GM12872 (cell line): ENCODE measurements at regions not wholly inside any gene's neighbourhood (a gene's known extent, or its start where the extent isn't known, plus 50 kb on each side); places are given as distances from the start of the nearest gene placed in this dataset.

Experiments used
- TF ChIP-seq, protein P1 (sequence below): IDR thresholded peaks from 3 replicates; pipeline ENCODE4 v1.5.1; 2011; ENCODE audit warnings: low read depth, mild to moderate bottlenecking, low read length, moderate library complexity; ENCODE audit not compliant: insufficient read depth

DNA sequence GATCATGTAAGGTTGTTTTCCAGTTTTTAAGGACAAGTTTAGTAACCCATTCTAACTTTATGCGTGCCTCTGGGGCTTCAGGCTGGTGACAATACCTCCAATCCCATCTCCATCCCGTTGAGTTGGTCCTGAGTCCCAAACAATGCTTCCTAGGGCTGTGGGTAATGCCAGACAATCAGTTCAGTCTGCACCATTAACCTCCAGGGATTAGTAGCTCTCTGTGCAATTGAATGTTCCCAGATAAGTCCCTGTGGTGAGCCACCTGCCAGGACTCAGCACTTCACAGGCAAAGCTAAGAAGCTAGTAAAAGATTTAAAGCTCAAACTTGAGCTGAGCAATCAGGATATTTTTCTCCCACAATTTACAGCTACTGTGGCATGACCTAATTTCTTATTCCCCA, 462.2 kb upstream of the PTBP2 start:
- TF ChIP-seq, protein P1, sequence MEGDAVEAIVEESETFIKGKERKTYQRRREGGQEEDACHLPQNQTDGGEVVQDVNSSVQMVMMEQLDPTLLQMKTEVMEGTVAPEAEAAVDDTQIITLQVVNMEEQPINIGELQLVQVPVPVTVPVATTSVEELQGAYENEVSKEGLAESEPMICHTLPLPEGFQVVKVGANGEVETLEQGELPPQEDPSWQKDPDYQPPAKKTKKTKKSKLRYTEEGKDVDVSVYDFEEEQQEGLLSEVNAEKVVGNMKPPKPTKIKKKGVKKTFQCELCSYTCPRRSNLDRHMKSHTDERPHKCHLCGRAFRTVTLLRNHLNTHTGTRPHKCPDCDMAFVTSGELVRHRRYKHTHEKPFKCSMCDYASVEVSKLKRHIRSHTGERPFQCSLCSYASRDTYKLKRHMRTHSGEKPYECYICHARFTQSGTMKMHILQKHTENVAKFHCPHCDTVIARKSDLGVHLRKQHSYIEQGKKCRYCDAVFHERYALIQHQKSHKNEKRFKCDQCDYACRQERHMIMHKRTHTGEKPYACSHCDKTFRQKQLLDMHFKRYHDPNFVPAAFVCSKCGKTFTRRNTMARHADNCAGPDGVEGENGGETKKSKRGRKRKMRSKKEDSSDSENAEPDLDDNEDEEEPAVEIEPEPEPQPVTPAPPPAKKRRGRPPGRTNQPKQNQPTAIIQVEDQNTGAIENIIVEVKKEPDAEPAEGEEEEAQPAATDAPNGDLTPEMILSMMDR = no peak

DNA sequence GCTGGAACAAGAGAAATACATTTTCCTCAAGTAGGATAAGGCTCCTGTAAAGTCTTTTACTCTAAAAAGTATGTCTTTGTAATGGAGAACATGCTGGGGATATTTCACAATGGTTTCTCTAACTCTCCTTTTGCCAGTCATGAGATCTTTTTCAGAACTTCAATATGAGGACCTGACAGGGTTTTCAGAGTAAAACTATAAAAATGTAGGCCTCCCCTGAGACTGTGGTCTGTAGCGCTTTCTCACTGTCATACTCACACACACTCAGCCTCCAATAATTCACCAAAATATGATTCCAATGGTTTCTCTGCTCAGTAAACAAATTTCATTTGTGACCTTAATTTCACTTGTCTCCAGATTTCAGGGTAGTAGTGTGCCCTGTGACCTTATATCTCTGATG, 440.1 kb upstream of the PTBP2 start:
- TF ChIP-seq, protein P1 = no peak

DNA sequence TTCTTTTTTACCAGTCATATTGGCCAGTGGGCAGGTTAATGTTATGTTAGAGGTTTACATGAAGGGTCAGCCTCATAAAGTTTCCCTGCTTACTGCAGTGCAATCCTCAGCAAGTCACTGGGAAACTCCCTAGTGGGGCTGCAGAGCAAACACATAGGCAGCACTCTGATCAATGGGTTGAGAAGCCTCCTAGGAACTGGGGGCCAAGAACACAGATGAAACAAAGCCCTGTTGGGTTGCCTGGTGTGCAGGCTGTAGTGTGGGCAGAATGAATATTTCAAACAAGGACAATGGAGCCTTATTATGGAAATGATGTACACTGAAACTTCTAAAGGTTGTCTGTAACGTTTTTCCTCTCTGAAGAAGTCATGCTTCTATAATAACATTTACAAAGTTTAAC, 431.6 kb upstream of the PTBP2 start:
- TF ChIP-seq, protein P1 = no peak

DNA sequence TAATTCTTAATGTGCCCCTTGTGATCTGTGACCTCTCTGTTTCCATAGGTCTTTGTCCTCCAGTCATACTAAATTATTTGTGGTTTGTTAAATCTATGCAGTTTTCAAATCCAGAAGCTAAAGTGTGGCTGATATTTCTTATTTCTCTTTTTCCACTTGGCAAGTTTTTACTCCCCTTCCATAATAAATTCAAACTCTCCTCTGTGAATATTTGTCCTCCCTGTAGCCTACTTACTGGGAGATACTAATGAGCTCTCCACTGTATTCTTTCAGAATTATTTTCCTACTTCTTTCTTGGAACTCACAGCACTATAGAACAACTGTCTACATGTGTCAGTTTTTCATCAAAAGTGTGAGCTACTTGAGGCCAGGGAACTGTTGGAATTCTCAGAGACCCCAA, 430.8 kb upstream of the PTBP2 start:
- TF ChIP-seq, protein P1 = no peak

DNA sequence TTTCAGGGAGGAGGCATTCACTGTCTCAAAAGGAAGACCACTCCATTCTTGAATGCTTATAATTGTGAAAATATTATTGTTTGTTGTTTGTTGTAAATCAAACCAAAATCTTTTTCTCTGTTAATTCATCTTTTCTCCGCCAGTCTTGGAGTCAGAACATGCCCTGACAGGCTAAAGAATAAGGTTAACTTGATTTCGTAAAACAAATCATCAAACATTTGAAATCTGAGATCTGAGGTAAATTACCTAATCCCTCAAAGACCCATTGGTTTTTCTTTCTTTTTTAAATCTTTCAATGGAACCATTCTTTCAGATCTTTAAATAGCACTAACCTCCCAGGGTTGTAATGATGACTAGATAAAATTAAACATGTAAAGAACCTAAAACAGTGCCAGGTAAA, 430.1 kb upstream of the PTBP2 start:
- TF ChIP-seq, protein P1 = no peak

DNA sequence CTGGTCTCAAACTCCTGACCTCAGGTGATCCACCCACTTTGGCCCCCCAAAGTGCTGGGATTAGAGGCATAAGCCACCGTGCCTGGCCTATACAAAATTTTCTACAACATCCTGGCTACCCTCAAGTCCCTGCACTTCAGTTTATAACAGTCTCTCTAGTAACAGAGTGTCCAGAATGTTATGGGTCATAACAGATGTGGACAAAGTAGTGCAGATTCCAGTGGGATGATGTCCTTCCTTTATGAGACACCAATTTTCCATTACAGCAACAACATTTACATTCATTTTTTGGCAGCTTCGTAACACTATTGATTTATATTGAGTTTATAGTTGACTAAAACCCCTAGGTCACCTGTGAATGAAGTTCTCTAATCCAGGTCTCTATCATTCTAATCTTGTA, 429.4 kb upstream of the PTBP2 start:
- TF ChIP-seq, protein P1 = no peak

DNA sequence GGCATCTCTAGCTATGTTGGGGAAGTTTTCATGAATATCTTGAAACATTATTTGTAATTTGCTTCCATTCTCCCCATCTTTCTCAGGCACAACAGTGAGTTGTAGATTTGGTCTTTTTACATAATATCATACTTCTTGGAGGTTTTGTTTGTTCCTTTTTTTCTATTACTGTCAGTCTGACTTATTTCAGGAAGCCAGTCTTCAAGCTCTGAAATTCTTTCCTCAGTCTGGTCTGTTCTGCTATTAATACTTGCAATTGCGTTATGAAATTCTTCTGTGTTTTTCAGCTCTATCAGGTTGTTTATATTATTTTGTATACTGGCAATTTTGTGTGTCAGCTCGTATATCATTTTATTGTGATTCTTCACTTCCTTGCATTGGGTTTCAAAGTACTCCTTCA, 424.6 kb upstream of the PTBP2 start:
- TF ChIP-seq, protein P1 = no peak
